B cell (primary cell): ENCODE measurements at regions not wholly inside any gene's neighbourhood (a gene's known extent, or its start where the extent isn't known, plus 50 kb on each side); places are given as distances from the start of the nearest gene placed in this dataset.

Experiments used
- ATAC-seq: fragments of 200-7000 bp; cut with Tn5 transposase; one replicate; pipeline ENCODE4 v1.10.0; 2021; ENCODE audit warnings: low read depth, mild to moderate bottlenecking, moderate number of reproducible peaks, moderate library complexity
- CTCF ChIA-PET: fragments of 350-600 bp; sonication (Branson Sonifier 250); formaldehyde crosslinking; loops from one replicate; lab custom pipeline; 2021; ENCODE audit warnings: antibody characterized with exemption, inconsistent platforms; lab: Charles Lee
- POLR2A ChIA-PET: fragments of 350-600 bp; sonication (Branson Sonifier 250); formaldehyde crosslinking; loops from one replicate; lab custom pipeline; 2021; ENCODE audit warnings: antibody characterized with exemption; lab: Charles Lee
- DNase-seq: peaks from one replicate; pipeline ENCODE4 v3.0.0; 2013
- H2AFZ ChIP-seq: 2 replicates; pipeline ENCODE4 v1.6.1; 2012; ENCODE audit warnings: mild to moderate bottlenecking, low read depth, low read length; ENCODE audit not compliant: insufficient read depth, poor library complexity, severe bottlenecking
- H3K27ac ChIP-seq, 2 donors: 1 replicate in 1 of 2; 2 replicates in 1 of 2; pipeline ENCODE4 v1.5.1; 2012 to 2013; ENCODE audit warnings: low read length in 2 of 2, mild to moderate bottlenecking in 2 of 2, moderate library complexity in 1 of 2
- H3K27me3 ChIP-seq, 4 experiments: fragments of 200-600 bp in 1 of 4; sonication (generic) in 1 of 4; replicated peaks in 1 of 4; 1 replicate in 2 of 4; 2 replicates in 2 of 4; pipeline versions ENCODE4 v1.6.1 to v1.7.0; 2013 to 2016; ENCODE audit warnings: low read length in 3 of 4, mild to moderate bottlenecking in 2 of 4, mixed read lengths in 1 of 4, moderate library complexity in 1 of 4; ENCODE audit not compliant: insufficient read depth in 4 of 4, control insufficient read depth in 3 of 4; ENCODE audit errors: control extremely low read depth in 1 of 4
- H3K36me3 ChIP-seq, 2 experiments: replicated peaks in 1 of 2; 1 replicate in 1 of 2; 2 replicates in 1 of 2; pipeline versions ENCODE4 v1.6.1 to v1.7.1; 2013; ENCODE audit warnings: low read length in 1 of 2; ENCODE audit not compliant: insufficient read depth in 2 of 2, control insufficient read depth in 1 of 2; ENCODE audit errors: control extremely low read depth in 1 of 2, extremely low read depth in 1 of 2
- H3K4me1 ChIP-seq, 2 donors: fragments of 200-600 bp in 1 of 2; sonication (generic) in 1 of 2; 1 replicate in 1 of 2; 2 replicates in 1 of 2; pipeline versions ENCODE4 v1.5.1 to v1.6.1; 2013 to 2017; ENCODE audit warnings: low read length in 2 of 2; ENCODE audit not compliant: control insufficient read depth in 2 of 2, insufficient read depth in 2 of 2
- H3K4me2 ChIP-seq: replicated peaks from 2 replicates; pipeline ENCODE3; 2012; ENCODE audit warnings: mild to moderate bottlenecking, low read depth, low read length; ENCODE audit not compliant: poor library complexity, severe bottlenecking
- H3K4me3 ChIP-seq, 5 experiments: fragments of 200-600 bp in 1 of 5; sonication (generic) in 1 of 5; 1 replicate in 3 of 5; 2 replicates in 2 of 5; pipeline versions ENCODE4 v1.5.1 to v1.7.0; 2011 to 2016; ENCODE audit warnings: low read length in 4 of 5, mild to moderate bottlenecking in 4 of 5, low read depth in 2 of 5, control low read depth in 1 of 5, moderate library complexity in 1 of 5; ENCODE audit not compliant: insufficient read depth in 1 of 5; ENCODE audit errors: control extremely low read depth in 1 of 5, extremely low read depth in 1 of 5
- H3K79me2 ChIP-seq: fragments of 200-600 bp; sonication (generic); one replicate; pipeline ENCODE4 v1.6.0; 2016; ENCODE audit warnings: low read length; ENCODE audit not compliant: control insufficient read depth, insufficient read depth
- H3K9ac ChIP-seq: fragments of 200-600 bp; sonication (generic); 2 replicates; pipeline ENCODE4 v1.6.1; 2017; ENCODE audit warnings: mild to moderate bottlenecking, low read length, moderate library complexity
- H3K9me3 ChIP-seq, 3 donors: one replicate each; pipeline versions ENCODE4 v1.6.1 to v1.7.1; 2013; ENCODE audit warnings: low read length in 2 of 3; ENCODE audit not compliant: control insufficient read depth in 2 of 3, insufficient read depth in 1 of 3; ENCODE audit errors: control extremely low read depth in 1 of 3
- H4K20me1 ChIP-seq: 2 replicates; pipeline ENCODE4 v1.6.0; 2012; ENCODE audit warnings: mild to moderate bottlenecking, low read length; ENCODE audit not compliant: insufficient read depth, control insufficient read depth, poor library complexity, severe bottlenecking
- H3K27ac Mint-ChIP-seq: one replicate; pipeline ENCODE4 v1.8.0; 2021; ENCODE audit warnings: mixed read lengths
- H3K27me3 Mint-ChIP-seq: one replicate; pipeline ENCODE4 v1.8.0; 2021; ENCODE audit warnings: mixed read lengths
- H3K4me1 Mint-ChIP-seq: one replicate; pipeline ENCODE4 v1.8.0; 2021; ENCODE audit warnings: mixed read lengths
- H3K4me3 Mint-ChIP-seq: one replicate; pipeline ENCODE4 v1.8.0; 2021; ENCODE audit warnings: mixed read lengths
- H3K9me3 Mint-ChIP-seq: one replicate; pipeline ENCODE4 v1.8.0; 2022; ENCODE audit warnings: mixed read lengths; ENCODE audit not compliant: insufficient read depth
- EZH2 ChIP-seq: IDR thresholded peaks from 2 replicates; pipeline ENCODE4 v1.6.1; 2012; ENCODE audit warnings: borderline replicate concordance, low read depth, mild to moderate bottlenecking, moderate library complexity, low read length; ENCODE audit not compliant: insufficient read depth, poor library complexity, severe bottlenecking
- WGBS: methylation state at CpG from one replicate; pipeline ENCODE4 v1.1.5; 2013; ENCODE audit warnings: missing lambda C conversion rate; ENCODE audit not compliant: insufficient coverage; 5-methylcytosine and 5-hydroxymethylcytosine counted together
- intact Hi-C: fragments of 100-400 bp; cut with micrococcal nuclease; formaldehyde crosslinking; loops from one replicate; pipeline ENCODE4 v1.10.0; 2022
- TF ChIP-seq, protein P1 (sequence below): fragments of 200-600 bp; IDR thresholded peaks from one replicate; pipeline ENCODE4 v1.8.0; 2022; ENCODE audit warnings: antibody characterized with exemption, mild to moderate bottlenecking

DNA sequence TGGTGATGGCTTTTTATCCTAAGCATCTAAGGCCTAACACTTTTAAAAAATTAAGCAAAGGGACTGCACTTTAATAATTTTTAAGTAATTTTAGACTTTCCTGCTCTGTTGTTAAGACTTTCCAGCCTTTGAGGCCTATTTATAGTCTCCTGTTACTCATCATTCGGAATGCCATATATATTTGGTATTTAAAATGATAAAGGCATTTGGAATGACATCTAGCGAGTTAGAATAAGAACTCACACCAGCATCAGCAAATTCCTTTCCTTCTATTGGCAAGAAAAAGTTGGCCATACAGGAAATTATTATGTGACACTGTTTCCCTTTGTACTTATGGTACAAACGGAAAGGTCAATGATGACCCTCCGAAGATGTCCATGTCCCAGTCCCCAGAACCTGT is 88.1 kb upstream of the STMND1 start:
- peaks cover 9% of the 10 kb centered on the region for H3K4me1 Mint-ChIP-seq
- CTCF ChIA-PET: no interaction called here
- no peak for ATAC-seq
- H3K9me3 Mint-ChIP-seq: peaks cover 11% of the 10 kb centered on the region
- no CpG with 5 or more reads among the region's 4 CpGs for WGBS
- H3K4me2 ChIP-seq: no peak overlapping the region
- H3K9ac ChIP-seq: no peak overlapping the region
- no peak overlapping the region for H3K27ac Mint-ChIP-seq
- peaks cover 0 to 14% (median 0%) of the 10 kb centered on the region in 3 donors for H3K9me3 ChIP-seq
- POLR2A ChIA-PET: no interaction called here
- intact Hi-C loops: no loop called here
- no peak overlapping the region for H3K4me3 ChIP-seq
- peaks cover 0 to 17% (median 0%) of the 10 kb centered on the region in 4 experiments for H3K27me3 ChIP-seq
- peaks cover 33% of the 10 kb centered on the region for H3K27me3 Mint-ChIP-seq
- H3K36me3 ChIP-seq: no peaks in the 10 kb centered on the region
- DNase-seq: no peak
- no peaks in the 10 kb centered on the region for H4K20me1 ChIP-seq
- no peak overlapping the region for H3K4me3 Mint-ChIP-seq
- no peaks in the 10 kb centered on the region for H3K4me1 ChIP-seq
- H3K79me2 ChIP-seq: no peaks in the 10 kb centered on the region
- H3K27ac ChIP-seq: no peak overlapping the region
- no peak overlapping the region for H2AFZ ChIP-seq
- TF ChIP-seq, protein P1, sequence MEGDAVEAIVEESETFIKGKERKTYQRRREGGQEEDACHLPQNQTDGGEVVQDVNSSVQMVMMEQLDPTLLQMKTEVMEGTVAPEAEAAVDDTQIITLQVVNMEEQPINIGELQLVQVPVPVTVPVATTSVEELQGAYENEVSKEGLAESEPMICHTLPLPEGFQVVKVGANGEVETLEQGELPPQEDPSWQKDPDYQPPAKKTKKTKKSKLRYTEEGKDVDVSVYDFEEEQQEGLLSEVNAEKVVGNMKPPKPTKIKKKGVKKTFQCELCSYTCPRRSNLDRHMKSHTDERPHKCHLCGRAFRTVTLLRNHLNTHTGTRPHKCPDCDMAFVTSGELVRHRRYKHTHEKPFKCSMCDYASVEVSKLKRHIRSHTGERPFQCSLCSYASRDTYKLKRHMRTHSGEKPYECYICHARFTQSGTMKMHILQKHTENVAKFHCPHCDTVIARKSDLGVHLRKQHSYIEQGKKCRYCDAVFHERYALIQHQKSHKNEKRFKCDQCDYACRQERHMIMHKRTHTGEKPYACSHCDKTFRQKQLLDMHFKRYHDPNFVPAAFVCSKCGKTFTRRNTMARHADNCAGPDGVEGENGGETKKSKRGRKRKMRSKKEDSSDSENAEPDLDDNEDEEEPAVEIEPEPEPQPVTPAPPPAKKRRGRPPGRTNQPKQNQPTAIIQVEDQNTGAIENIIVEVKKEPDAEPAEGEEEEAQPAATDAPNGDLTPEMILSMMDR: no peak
- TF ChIP-seq EZH2: no peak

DNA sequence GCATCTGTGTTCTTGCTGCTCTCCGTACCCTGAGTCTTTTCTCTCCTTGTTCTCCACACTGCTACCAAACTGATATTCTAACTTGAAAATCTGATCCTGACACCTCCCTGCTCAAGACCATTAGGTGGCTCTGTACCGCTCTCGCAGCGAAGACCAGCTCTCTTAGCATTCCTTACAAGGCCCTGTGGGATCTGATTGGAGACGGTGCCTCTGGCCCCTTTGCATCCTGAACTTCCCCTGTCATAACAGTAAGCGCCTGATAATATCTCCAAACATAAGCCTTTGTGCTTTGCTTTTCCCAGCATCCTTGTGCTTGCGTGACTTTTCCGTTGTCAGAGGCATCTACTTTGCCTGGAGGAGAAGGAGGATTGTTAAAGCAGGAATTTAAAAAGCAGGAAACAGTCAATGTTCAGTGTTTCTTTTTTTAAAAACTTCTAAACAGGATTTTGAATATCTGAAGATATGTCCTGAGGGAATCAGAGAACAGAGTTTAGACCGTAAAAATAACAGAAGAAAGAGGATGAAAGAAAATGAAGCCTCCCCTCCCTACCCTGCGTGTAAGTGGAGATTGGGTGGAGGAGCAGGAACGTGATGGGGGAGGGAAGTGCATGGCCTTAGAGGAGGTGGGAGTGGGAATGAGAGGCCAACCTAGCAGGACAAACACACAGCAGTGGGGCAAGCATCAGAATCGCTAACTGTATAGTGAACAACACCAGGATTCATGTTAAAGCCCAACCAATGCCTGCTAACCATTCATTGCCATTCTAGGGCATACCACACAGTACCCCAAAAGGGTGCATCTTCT is 89.2 kb upstream of the STMND1 start:
- no peak overlapping the region for H3K27ac Mint-ChIP-seq
- WGBS: 95% methylated on average over 6 of the region's 12 CpGs
- no peak overlapping the region for H3K4me2 ChIP-seq
- H4K20me1 ChIP-seq: no peaks in the 10 kb centered on the region
- DNase-seq (no peak), ATAC-seq (no peak)
- no peaks in the 10 kb centered on the region for H3K36me3 ChIP-seq
- no peak overlapping the region for H3K4me3 ChIP-seq
- H3K79me2 ChIP-seq: no peaks in the 10 kb centered on the region
- H3K9me3 ChIP-seq: peaks cover 0 to 14% (median 4%) of the 10 kb centered on the region in 3 donors
- peaks cover 0 to 17% (median 0%) of the 10 kb centered on the region in 4 experiments for H3K27me3 ChIP-seq
- peaks cover 32% of the 10 kb centered on the region for H3K27me3 Mint-ChIP-seq
- no peak overlapping the region for H2AFZ ChIP-seq
- ChIA-PET POLR2A (no interaction called here), CTCF (no interaction called here)
- no peaks in the 10 kb centered on the region for H3K4me1 ChIP-seq
- TF ChIP-seq, protein P1: no peak
- no peak for TF ChIP-seq EZH2
- H3K27ac ChIP-seq: no peak overlapping the region
- peaks cover 11% of the 10 kb centered on the region for H3K9me3 Mint-ChIP-seq
- peaks cover 9% of the 10 kb centered on the region for H3K4me1 Mint-ChIP-seq
- intact Hi-C loops: no loop called here
- H3K4me3 Mint-ChIP-seq: no peak overlapping the region
- no peak overlapping the region for H3K9ac ChIP-seq
